ENCODE measurements at regions not wholly inside any gene's neighbourhood (a gene's known extent, or its start where the extent isn't known, plus 50 kb on each side); places are given as distances from the start of the nearest gene placed in this dataset.
"Not testable (repeated sequence)": the region's sequence is repeated elsewhere in the genome, so short reads cannot be mapped to it uniquely, and the experiment has no call there.

GRCh38 chrX:122133478-122133877, 1050.6 kb upstream of the GRIA3 start:
- DNase-seq: no peak
- Histone ChIP-seq H3K27me3 (no peaks in the 10 kb centered on the region), H3K36me3 (no peaks in the 10 kb centered on the region), H3K27ac (no peak overlapping the region), H3K4me3 (no peak overlapping the region), H3K4me1 (no peaks in the 10 kb centered on the region), H3K9me3 (peaks cover 0 to under 1% (median 0%) of the 10 kb centered on the region in 4 donors)
- TF ChIP-seq POLR2AphosphoS5 (IDR thresholded peaks at IDR 0.05) (no peak), EP300 (IDR thresholded peaks at IDR 0.05) (no peak), CTCF (IDR thresholded peaks at IDR 0.05) (no peak), POLR2A (IDR thresholded peaks at IDR 0.05) (no peak)
- intact Hi-C loops (cut with DNase I; ENCODE audit: low total_unique reads): no loop called here
- 63 to 90% (median 68%) methylated on average over 1 of the region's 1 CpG for WGBS, 5 donors

- no peaks in the 10 kb centered on the region for H3K27me3 ChIP-seq
- no peak overlapping the region for H3K27ac ChIP-seq
- WGBS, 5 donors: 50 to 94% (median 59%) methylated on average over 1 of the region's 1 CpG; no CpG with 5 or more reads in 1 of the 5 donors
- no peaks in the 10 kb centered on the region for H3K9me3 ChIP-seq
- DNase-seq: no peak
- no peaks in the 10 kb centered on the region for H3K4me1 ChIP-seq
- intact Hi-C loops (cut with DNase I; ENCODE audit: low total_unique reads): no loop called here
- TF ChIP-seq POLR2A (IDR thresholded peaks at IDR 0.05) (no peak), EP300 (IDR thresholded peaks at IDR 0.05) (no peak), CTCF (IDR thresholded peaks at IDR 0.05) (no peak), POLR2AphosphoS5 (IDR thresholded peaks at IDR 0.05) (no peak)
- H3K4me3 ChIP-seq: no peak overlapping the region
- no peaks in the 10 kb centered on the region for H3K36me3 ChIP-seq
These were observed 1049.8 kb upstream of the GRIA3 start for GRCh38 chrX:122134291-122134690.

- Histone ChIP-seq H3K4me1 (no peaks in the 10 kb centered on the region), H3K9me3 (peaks cover 0 to 5% (median 2%) of the 10 kb centered on the region in 4 donors), H3K4me3 (no peak overlapping the region), H3K27me3 (no peaks in the 10 kb centered on the region), H3K27ac (no peak overlapping the region), H3K36me3 (no peaks in the 10 kb centered on the region)
- no peak for DNase-seq
- intact Hi-C loops (cut with DNase I; ENCODE audit: low total_unique reads): no loop called here
- TF ChIP-seq POLR2A (IDR thresholded peaks at IDR 0.05) (no peak), CTCF (IDR thresholded peaks at IDR 0.05) (no peak), POLR2AphosphoS5 (IDR thresholded peaks at IDR 0.05) (no peak), EP300 (IDR thresholded peaks at IDR 0.05) (no peak)
- 85 to 97% (median 91%) methylated on average over 2 of the region's 2 CpGs for WGBS, 5 donors
These were observed 1049.0 kb upstream of the GRIA3 start for GRCh38 chrX:122135070-122135469.

- peaks cover 0 to 10% (median 2%) of the 10 kb centered on the region in 4 donors for H3K9me3 ChIP-seq
- intact Hi-C loops (cut with DNase I; ENCODE audit: low total_unique reads); H3K36me3 ChIP-seq; H3K27ac ChIP-seq; H3K27me3 ChIP-seq; H3K4me1 ChIP-seq; DNase-seq; H3K4me3 ChIP-seq: not testable (repeated sequence)
- 79 to 94% (median 81%) methylated on average over 4 to 5 of the region's 5 CpGs; no CpG with 5 or more reads in 1 of the 5 donors for WGBS, 5 donors
These were observed 1043.9 kb upstream of the GRIA3 start for GRCh38 chrX:122140219-122140618.

- TF ChIP-seq POLR2AphosphoS5 (IDR thresholded peaks at IDR 0.05): no peak
- no peak for TF ChIP-seq POLR2A (IDR thresholded peaks at IDR 0.05)
- no peak for TF ChIP-seq CTCF (IDR thresholded peaks at IDR 0.05)
- TF ChIP-seq EP300 (IDR thresholded peaks at IDR 0.05): no peak
- no peak for DNase-seq
- Histone ChIP-seq H3K36me3 (no peaks in the 10 kb centered on the region), H3K27ac (no peak overlapping the region), H3K4me1 (no peaks in the 10 kb centered on the region), H3K27me3 (no peaks in the 10 kb centered on the region), H3K9me3 (no peaks in the 10 kb centered on the region), H3K4me3 (no peak overlapping the region)
- intact Hi-C loops (cut with DNase I; ENCODE audit: low total_unique reads): no loop called here
- WGBS, 5 donors: 68 to 95% (median 81%) methylated on average over 1 of the region's 1 CpG
These were observed 1030.1 kb upstream of the GRIA3 start for GRCh38 chrX:122154019-122154418.
